ENCODE measurements at regions not wholly inside any gene's neighbourhood (a gene's known extent, or its start where the extent isn't known, plus 50 kb on each side); places are given as distances from the start of the nearest gene placed in this dataset.
"Not testable (repeated sequence)": the region's sequence is repeated elsewhere in the genome, so short reads cannot be mapped to it uniquely, and the experiment has no call there.

GRCh38 chr7:92956575-92956974 is 120.2 kb upstream of the CDK6 start:
- no peaks in the 10 kb centered on the region for H3K4me1 Mint-ChIP-seq
- H3K36me3 Mint-ChIP-seq (ENCODE audit: insufficient read depth): no peaks in the 10 kb centered on the region
- no peak for DNase-seq (ENCODE audit: low spot score in 2 of 2)
- H3K27ac Mint-ChIP-seq (ENCODE audit: low read depth): no peak overlapping the region
- ATAC-seq (replicated peaks; ENCODE audit: extremely low read depth, poor library complexity, severe bottlenecking): no peak
- H3K9me3 Mint-ChIP-seq: peaks cover 8% of the 10 kb centered on the region
- H3K4me3 Mint-ChIP-seq: no peak overlapping the region
- H3K27me3 Mint-ChIP-seq: peaks cover 25% of the 10 kb centered on the region

GRCh38 chr7:92955081-92955480 is 118.7 kb upstream of the CDK6 start:
- Mint-ChIP-seq H3K27me3 (peaks cover 25% of the 10 kb centered on the region), H3K36me3 (ENCODE audit: insufficient read depth) (no peaks in the 10 kb centered on the region), H3K4me3 (no peak overlapping the region), H3K27ac (ENCODE audit: low read depth) (no peak overlapping the region), H3K9me3 (peaks cover 8% of the 10 kb centered on the region), H3K4me1 (no peaks in the 10 kb centered on the region)
- no peak for DNase-seq (ENCODE audit: low spot score in 2 of 2)
- ATAC-seq (replicated peaks; ENCODE audit: extremely low read depth, poor library complexity, severe bottlenecking): no peak

- H3K9me3 Mint-ChIP-seq: peaks cover 8% of the 10 kb centered on the region
- peaks cover 25% of the 10 kb centered on the region for H3K27me3 Mint-ChIP-seq
- H3K4me1 Mint-ChIP-seq: no peaks in the 10 kb centered on the region
- ATAC-seq (replicated peaks; ENCODE audit: extremely low read depth, poor library complexity, severe bottlenecking) (no peak), DNase-seq (ENCODE audit: low spot score in 2 of 2) (no peak)
- H3K36me3 Mint-ChIP-seq (ENCODE audit: insufficient read depth): no peaks in the 10 kb centered on the region
- H3K4me3 Mint-ChIP-seq: no peak overlapping the region
- H3K27ac Mint-ChIP-seq (ENCODE audit: low read depth): no peak overlapping the region
Measured at GRCh38 chr7:92953657-92954056, 117.3 kb upstream of the CDK6 start.

GRCh38 chr7:92949748-92950147 is 113.4 kb upstream of the CDK6 start:
- Mint-ChIP-seq H3K27me3 (no peaks in the 10 kb centered on the region), H3K27ac (ENCODE audit: low read depth) (no peak overlapping the region), H3K4me1 (no peaks in the 10 kb centered on the region), H3K9me3 (no peaks in the 10 kb centered on the region), H3K36me3 (ENCODE audit: insufficient read depth) (no peaks in the 10 kb centered on the region), H3K4me3 (no peak overlapping the region)
- DNase-seq (ENCODE audit: low spot score in 2 of 2) (no peak), ATAC-seq (replicated peaks; ENCODE audit: extremely low read depth, poor library complexity, severe bottlenecking) (no peak)

- no peaks in the 10 kb centered on the region for H3K4me1 Mint-ChIP-seq
- DNase-seq (ENCODE audit: low spot score in 2 of 2) (no peak), ATAC-seq (replicated peaks; ENCODE audit: extremely low read depth, poor library complexity, severe bottlenecking) (no peak)
- no peak overlapping the region for H3K4me3 Mint-ChIP-seq
- no peaks in the 10 kb centered on the region for H3K36me3 Mint-ChIP-seq (ENCODE audit: insufficient read depth)
- peaks cover 10% of the 10 kb centered on the region for H3K9me3 Mint-ChIP-seq
- no peak overlapping the region for H3K27ac Mint-ChIP-seq (ENCODE audit: low read depth)
- no peaks in the 10 kb centered on the region for H3K27me3 Mint-ChIP-seq
Measured at GRCh38 chr7:92945840-92946239, 109.5 kb upstream of the CDK6 start.

GRCh38 chr7:92944633-92945032 is 108.3 kb upstream of the CDK6 start:
- Mint-ChIP-seq H3K4me3 (no peak overlapping the region), H3K36me3 (ENCODE audit: insufficient read depth) (no peaks in the 10 kb centered on the region), H3K4me1 (no peaks in the 10 kb centered on the region), H3K9me3 (peaks cover 21% of the 10 kb centered on the region), H3K27ac (ENCODE audit: low read depth) (no peak overlapping the region), H3K27me3 (no peaks in the 10 kb centered on the region)
- DNase-seq (ENCODE audit: low spot score in 2 of 2) (no peak), ATAC-seq (replicated peaks; ENCODE audit: extremely low read depth, poor library complexity, severe bottlenecking) (no peak)

GRCh38 chr7:92942706-92943105 is 106.3 kb upstream of the CDK6 start:
- not testable (repeated sequence) for ATAC-seq (replicated peaks; ENCODE audit: extremely low read depth, poor library complexity, severe bottlenecking); H3K36me3 Mint-ChIP-seq (ENCODE audit: insufficient read depth); H3K4me1 Mint-ChIP-seq; DNase-seq (ENCODE audit: low spot score in 2 of 2); H3K27ac Mint-ChIP-seq (ENCODE audit: low read depth); H3K4me3 Mint-ChIP-seq
- H3K27me3 Mint-ChIP-seq: peaks cover 14% of the 10 kb centered on the region
- peaks cover 31% of the 10 kb centered on the region for H3K9me3 Mint-ChIP-seq

- Mint-ChIP-seq H3K9me3 (peaks cover 31% of the 10 kb centered on the region), H3K4me3 (no peak overlapping the region)
Measured at GRCh38 chr7:92939666-92940360, 103.4 kb upstream of the CDK6 start.

GRCh38 chr7:92934096-92934495 is 97.7 kb upstream of the CDK6 start:
- Mint-ChIP-seq H3K4me3 (no peak overlapping the region), H3K4me1 (no peaks in the 10 kb centered on the region), H3K27me3 (peaks cover 16% of the 10 kb centered on the region), H3K27ac (ENCODE audit: low read depth) (no peak overlapping the region), H3K36me3 (ENCODE audit: insufficient read depth) (peaks cover 4% of the 10 kb centered on the region), H3K9me3 (peaks cover 6% of the 10 kb centered on the region)
- DNase-seq (ENCODE audit: low spot score in 2 of 2) (no peak), ATAC-seq (replicated peaks; ENCODE audit: extremely low read depth, poor library complexity, severe bottlenecking) (no peak)

More at GRCh38 chr7:92939666-92940360, 103.4 kb upstream of the CDK6 start:
- H3K4me1 Mint-ChIP-seq: no peaks in the 10 kb centered on the region
- no peak overlapping the region for H3K27ac Mint-ChIP-seq (ENCODE audit: low read depth)
- H3K36me3 Mint-ChIP-seq (ENCODE audit: insufficient read depth): peaks cover 2% of the 10 kb centered on the region
- no peak for DNase-seq (ENCODE audit: low spot score in 2 of 2)
- ATAC-seq (replicated peaks; ENCODE audit: extremely low read depth, poor library complexity, severe bottlenecking): no peak
- H3K27me3 Mint-ChIP-seq: peaks cover 16% of the 10 kb centered on the region

- peaks cover 3% of the 10 kb centered on the region for H3K27me3 Mint-ChIP-seq
- H3K27ac Mint-ChIP-seq (ENCODE audit: low read depth): no peak overlapping the region
- H3K9me3 Mint-ChIP-seq: no peaks in the 10 kb centered on the region
- no peak for DNase-seq (ENCODE audit: low spot score in 2 of 2)
- H3K4me1 Mint-ChIP-seq: no peaks in the 10 kb centered on the region
- peaks cover 2% of the 10 kb centered on the region for H3K36me3 Mint-ChIP-seq (ENCODE audit: insufficient read depth)
- H3K4me3 Mint-ChIP-seq: no peak overlapping the region
- ATAC-seq (replicated peaks; ENCODE audit: extremely low read depth, poor library complexity, severe bottlenecking): no peak
Measured at GRCh38 chr7:92932450-92932849, 96.1 kb upstream of the CDK6 start.

- no peaks in the 10 kb centered on the region for H3K4me1 Mint-ChIP-seq
- DNase-seq (ENCODE audit: low spot score in 2 of 2) (no peak), ATAC-seq (replicated peaks; ENCODE audit: extremely low read depth, poor library complexity, severe bottlenecking) (no peak)
- no peak overlapping the region for H3K27ac Mint-ChIP-seq (ENCODE audit: low read depth)
- H3K36me3 Mint-ChIP-seq (ENCODE audit: insufficient read depth): peaks cover 2% of the 10 kb centered on the region
- H3K4me3 Mint-ChIP-seq: no peak overlapping the region
- peaks cover 16% of the 10 kb centered on the region for H3K27me3 Mint-ChIP-seq
- no peaks in the 10 kb centered on the region for H3K9me3 Mint-ChIP-seq
Measured at GRCh38 chr7:92930404-92930803, 94.0 kb upstream of the CDK6 start.

GRCh38 chr7:92926697-92927044 is 90.3 kb upstream of the CDK6 start:
- Mint-ChIP-seq H3K4me1 (no peaks in the 10 kb centered on the region), H3K36me3 (ENCODE audit: insufficient read depth) (no peaks in the 10 kb centered on the region), H3K9me3 (no peaks in the 10 kb centered on the region), H3K27ac (ENCODE audit: low read depth) (no peak overlapping the region), H3K4me3 (no peak overlapping the region), H3K27me3 (peaks cover 22% of the 10 kb centered on the region)
- ATAC-seq (replicated peaks; ENCODE audit: extremely low read depth, poor library complexity, severe bottlenecking) (no peak), DNase-seq (ENCODE audit: low spot score in 2 of 2) (no peak)

GRCh38 chr7:92925876-92926696 is 89.7 kb upstream of the CDK6 start:
- Mint-ChIP-seq H3K27ac (ENCODE audit: low read depth) (no peak overlapping the region), H3K4me1 (no peaks in the 10 kb centered on the region), H3K9me3 (no peaks in the 10 kb centered on the region), H3K27me3 (peaks cover 22% of the 10 kb centered on the region), H3K4me3 (no peak overlapping the region), H3K36me3 (ENCODE audit: insufficient read depth) (no peaks in the 10 kb centered on the region)
- ATAC-seq (replicated peaks; ENCODE audit: extremely low read depth, poor library complexity, severe bottlenecking): no peak
- DNase-seq (ENCODE audit: low spot score in 2 of 2): no peak

All from central memory CD8-positive, alpha-beta T cell (primary cell).